HTR-8/SVneo (cell line): ENCODE measurements at regions not wholly inside any gene's neighbourhood (a gene's known extent, or its start where the extent isn't known, plus 50 kb on each side); places are given as distances from the start of the nearest gene placed in this dataset.
"Not testable (repeated sequence)": the region's sequence is repeated elsewhere in the genome, so short reads cannot be mapped to it uniquely, and the experiment has no call there.

ENCODE experiments used
- DNase-seq: peaks from one replicate; pipeline ENCODE4 v3.0.0; 2011; ENCODE audit warnings: low spot score, mixed read lengths; ENCODE audit not compliant: insufficient read length
- FAIRE-seq: peaks from 2 replicates; lab custom pipeline; 2011; peaks lifted over from hg19 to GRCh38; lab: Jason Lieb, UNC

DNA sequence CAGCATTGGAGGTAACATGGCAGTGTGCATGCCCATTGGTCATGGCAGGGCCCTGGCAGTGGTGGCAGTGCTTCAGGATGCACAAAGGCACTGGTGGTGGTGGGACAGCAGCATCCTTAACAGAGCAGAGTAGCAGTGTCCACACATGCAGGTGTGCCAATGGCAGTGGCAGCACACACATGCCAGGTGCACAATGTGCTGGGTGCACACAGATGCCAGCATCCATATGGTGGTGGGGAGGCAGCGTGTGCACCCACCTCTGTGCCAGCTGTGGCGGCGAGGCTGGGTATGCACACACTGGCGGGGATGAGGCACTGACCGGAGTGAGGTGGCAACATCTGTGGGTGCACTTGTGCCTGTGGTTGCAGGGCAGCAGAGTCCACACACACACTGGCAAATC, 150.6 kb downstream of the SI start:
- DNase-seq, result no peak
- peak; percentile 90 for FAIRE-seq

DNA sequence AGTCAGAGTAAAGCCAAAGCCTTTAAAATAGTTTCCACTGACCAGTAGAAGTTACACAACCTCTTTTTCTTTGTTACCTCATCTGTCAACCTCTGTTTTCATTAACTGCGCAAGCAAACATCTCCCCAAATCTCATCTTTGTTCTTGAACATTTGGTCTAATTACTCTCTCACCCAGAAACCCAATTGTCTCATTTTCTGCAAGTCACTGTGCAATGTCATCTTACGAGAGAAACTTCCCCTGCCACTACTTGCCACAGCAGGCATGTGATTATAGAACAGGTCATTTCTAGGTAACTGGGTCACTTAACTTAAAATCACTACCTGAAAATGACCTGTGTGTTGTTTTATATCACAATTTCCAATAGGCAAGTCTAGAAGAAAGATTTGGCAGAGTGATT, 159.4 kb downstream of the SI start:
- no peak for DNase-seq
- no peak for FAIRE-seq

DNA sequence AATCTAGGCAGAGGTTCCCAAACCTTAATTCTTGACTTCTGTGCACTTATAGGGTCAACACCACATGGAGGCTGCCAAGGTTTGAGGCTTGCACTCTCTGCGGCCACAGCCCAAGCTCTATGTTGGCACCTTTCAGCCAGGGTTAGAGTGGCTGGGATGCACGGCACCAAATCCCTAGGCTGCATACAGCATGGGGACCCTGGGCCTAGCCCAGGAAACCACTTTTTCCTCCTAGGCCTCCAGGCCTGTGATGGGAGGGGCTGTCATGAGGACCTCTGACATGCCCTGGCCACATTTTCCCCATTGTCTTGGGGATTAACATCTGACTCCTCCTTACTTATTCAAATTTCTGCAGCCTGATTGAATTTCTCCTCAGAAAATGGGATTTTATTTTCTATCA, 165.4 kb downstream of the SI start:
- FAIRE-seq (no peak), DNase-seq (no peak)

DNA sequence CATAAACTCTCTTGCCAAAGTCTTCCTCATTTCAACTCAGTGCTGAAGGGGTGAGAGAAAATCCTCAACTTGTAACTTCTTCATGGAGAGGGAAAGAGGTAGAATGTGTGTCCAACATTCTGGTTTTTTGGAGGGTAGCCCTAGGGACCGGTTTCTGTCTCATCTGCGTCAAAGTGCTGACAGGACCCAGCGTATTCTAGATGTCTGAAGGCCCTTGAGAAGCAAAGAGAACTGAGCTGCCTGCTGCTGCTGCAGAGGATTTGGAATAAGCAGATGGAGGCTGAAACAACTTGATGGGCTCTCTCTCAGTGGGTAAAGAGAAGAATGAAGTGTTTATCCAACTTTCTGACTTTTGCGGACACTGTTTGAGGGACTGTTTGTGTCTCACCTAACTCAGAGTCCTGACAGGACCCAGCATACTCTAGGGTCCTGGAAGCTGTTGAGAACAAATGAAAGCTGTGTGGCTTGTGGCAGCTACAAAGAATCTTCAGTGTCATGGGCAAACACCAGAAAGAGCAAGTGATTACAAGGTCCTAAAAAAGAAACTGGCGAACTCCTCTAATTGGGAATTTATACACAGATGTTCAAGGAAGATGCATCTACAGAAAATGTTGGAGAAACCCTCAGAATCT, 174.4 kb downstream of the SI start:
- DNase-seq (no peak), FAIRE-seq (no peak)

DNA sequence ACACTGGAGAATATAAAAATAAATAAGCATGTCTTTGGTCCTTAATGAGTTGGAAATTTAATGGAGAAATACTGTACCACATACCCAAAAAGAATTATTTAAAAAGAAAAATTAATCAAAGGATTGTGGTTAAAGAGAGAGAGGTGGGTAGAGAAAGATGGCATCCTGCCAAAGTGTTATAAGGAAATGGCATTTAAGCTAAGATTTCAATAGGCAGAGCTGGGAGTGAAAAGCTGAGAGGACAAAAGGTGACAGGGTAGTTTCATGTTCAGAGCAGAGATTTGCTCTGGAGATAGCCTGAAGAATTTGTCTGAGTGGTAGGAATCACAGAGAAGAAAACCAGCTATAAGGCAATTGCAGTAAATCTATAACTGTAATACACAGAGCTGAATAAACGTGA, 181.0 kb downstream of the SI start:
- DNase-seq (no peak), FAIRE-seq (no peak)

DNA sequence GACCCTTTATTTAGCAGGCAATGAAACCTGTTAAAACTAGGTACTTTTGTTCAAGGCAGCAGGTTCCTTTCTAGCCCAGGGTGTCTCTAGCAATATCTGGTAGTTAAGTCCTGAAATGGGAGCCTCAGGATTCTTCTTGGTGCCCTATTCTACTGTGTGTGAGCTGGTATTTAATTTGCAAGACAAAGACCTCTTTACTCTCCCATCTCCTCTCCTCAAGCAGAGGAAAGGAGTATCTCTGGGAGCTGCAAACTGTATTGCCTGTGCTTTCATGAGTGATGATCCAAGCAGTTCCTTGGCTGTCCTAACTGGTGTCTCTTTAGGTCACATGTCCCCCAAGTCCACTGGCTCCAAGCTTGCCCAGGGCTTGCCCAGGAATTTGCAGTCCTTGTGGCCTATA, 188.2 kb downstream of the SI start:
- no peak for DNase-seq
- FAIRE-seq, result no peak

DNA sequence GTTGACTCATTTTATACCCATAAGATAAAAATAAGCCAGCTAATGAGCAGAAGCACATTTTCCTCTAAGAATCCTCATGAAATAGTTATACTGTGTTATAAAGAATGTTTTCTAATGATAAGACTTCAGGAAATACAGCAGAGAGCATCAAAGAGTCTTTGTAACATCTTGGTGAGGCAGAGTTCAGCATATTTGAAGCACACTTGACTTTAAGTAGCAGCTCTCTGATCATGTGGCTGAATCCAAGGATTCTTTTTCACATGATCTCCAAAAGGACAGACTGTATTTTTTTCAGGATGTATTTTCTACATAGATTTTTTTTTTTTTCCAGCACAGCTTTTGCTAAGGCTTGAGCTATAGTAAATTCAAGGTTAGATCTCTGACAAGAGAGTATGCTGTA, 195.1 kb downstream of the SI start:
- FAIRE-seq (no peak), DNase-seq (no peak)

DNA sequence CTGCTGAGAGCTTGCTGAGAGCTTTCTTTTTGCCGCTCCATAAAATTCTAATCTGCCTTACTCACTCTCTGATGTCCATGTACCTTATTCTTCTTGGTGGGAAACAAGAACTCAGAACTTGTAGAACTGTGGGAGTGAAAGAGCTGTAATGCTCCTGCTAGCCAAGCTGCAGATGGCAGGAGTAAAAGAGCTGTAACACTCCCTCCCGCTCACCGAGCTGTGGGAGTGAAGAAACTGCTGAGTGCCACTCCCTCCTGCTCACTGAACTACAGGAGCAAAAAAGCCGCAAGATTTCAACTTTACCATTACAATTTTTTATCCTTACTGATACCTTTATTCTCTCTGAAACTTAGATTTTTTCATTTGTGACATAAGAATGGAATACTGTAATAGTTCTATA, 199.1 kb downstream of the SI start:
- DNase-seq, result no peak
- no peak for FAIRE-seq

DNA sequence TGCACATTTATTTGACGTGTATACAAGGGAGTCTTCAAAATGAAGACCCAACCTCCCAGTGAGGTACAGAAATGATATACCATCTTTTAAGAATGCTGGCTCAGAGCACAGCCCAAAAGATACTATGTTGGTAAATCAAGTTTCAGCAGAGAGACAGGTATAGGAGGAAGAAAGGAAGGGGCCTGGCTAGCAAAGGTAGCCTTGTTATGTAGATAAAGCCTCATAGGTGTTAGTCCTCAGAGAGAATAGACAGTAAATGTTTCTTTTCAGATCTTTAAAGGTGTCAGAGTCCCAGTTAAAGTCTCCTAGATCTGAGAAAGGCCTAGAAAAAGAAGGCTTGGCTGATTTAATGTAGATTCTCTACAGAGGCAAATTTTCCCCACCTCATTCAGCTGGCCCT, 213.8 kb downstream of the SI start:
- FAIRE-seq (no peak), DNase-seq (no peak)

DNA sequence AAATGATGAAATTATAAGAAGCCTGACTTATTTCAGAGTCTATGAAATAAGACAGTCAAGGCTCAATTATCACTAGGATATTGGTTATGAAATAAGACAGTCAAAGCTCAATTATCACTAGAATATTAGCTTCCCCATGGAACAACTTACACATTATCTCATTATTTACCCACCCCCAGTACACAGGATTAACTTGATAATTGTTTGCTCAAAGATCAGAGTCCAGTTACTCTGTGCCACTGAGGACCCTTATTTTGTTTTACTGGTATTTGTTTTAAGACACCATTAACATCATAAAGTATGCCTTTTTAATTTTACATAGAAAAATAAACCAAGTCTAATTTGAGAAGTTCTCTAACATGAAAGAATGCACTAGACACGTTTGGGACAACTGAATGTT, 225.4 kb downstream of the SI start:
- DNase-seq, result no peak
- no peak for FAIRE-seq

DNA sequence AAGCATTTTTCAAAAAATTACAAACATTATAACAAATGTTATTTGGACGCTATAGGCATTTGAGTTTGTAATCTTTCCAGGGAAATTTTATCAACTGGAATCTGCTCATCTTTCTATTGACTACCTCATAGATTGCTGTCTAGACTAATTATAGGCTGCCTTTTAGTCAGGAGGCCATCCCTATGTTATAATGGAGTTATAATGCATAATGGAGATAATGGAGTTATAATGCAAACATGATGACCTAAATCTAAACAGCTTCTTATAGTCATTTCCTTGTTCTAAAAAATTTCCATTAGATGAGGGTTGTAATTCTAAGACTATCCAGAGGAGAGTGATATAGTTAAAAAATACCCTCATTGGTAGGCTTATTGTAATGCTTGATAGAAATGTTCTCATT, 226.4 kb downstream of the SI start:
- DNase-seq (no peak), FAIRE-seq (no peak)

DNA sequence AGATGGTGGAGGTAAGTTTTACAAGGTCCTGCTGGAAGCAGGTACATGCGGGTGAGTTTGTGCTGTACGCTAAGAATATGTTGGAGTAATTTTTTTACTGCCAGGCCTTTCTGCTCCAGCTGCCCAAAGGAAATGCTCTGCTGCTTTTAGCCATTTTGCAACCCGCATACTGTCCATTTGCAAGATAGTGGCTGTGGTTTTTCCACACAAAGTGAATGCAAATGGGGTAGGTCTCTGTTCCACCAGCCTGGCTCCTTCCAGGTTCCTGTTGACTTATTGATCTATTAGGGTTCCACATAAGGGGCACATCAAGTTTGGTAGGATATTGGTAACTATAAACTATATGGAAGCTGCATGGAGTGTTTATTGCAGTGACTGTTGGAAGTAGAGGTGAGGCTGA, 227.1 kb downstream of the SI start:
- no peak for FAIRE-seq
- no peak for DNase-seq

DNA sequence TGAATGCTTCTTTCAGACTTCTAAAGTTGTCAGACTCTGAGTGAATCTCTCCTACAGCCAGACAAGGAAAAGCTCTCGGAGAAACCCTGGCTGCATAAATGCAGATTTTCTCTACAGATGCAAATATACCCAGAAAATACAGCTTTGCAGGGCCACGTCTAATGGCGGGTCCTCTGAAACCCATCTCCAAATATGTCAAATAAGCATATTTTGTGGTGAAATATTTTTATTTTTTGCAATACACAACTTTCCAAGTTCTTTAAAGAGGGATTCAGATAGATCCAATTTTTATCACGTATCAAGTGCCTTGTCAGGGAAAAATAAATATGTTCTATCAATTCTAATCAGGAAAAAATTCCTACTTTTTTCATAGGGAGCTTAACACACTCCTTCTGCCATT, 229.4 kb downstream of the SI start:
- FAIRE-seq (no peak), DNase-seq (no peak)

DNA sequence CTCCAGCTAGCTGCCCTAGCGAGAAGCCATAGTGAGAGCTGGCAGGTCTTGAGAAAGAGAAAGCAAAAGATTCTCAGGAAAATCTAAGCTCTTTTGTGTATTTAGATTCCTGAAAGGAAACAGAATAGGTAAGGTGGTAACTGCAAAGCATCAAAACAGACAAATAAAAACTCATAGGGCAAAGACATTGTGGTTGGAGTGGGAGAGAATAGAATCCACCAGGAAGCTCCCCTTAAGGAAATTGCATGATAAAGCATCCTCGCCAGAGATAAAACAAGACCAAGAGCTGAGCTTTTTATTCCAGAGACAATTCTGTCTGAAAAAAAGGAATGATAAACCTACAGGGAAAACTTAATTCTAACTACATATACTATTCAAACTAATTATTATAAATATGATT, 232.6 kb downstream of the SI start:
- FAIRE-seq, result no peak
- no peak for DNase-seq

DNA sequence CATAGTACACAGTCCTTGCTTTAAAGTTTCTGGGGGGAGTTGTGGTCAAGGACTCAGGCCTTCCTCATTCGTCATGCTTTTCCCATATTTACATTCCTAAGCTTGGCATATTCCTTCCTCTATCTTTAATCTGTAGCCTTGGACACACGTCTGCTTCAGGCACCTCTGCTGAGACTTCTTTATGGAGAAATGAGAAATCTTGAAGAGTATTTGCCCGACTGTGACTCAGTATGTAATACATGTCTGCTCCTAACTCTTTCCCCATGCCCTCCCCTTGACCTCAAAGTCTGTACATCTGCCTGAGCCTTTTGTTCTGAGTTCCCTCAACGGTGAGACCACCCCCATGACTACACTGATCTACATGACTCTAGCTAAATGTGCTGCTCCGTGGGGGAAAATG, 246.1 kb downstream of the SI start:
- DNase-seq, result no peak
- FAIRE-seq, result no peak

DNA sequence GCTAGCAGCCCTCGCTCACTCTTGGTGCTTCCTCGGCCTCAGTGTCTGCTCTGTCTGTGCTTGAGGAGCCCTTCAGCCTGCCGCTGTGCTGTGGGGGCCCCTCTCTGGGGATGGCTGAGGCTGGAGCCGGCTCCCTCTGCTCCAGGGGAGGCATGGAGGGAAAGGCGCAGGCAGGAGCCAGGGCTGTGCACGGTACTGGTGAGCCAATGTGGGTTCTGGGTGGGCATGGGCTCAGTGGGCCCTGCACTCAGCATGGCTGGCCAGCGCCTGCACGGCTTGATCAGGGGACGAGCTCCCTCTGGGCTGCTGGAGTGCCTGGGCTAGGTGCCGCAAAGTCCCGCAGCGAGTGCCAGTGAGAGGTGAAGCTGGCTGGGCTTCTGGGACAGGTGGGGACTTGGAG, 260.0 kb downstream of the SI start:
- DNase-seq, result no peak
- FAIRE-seq, result no peak

DNA sequence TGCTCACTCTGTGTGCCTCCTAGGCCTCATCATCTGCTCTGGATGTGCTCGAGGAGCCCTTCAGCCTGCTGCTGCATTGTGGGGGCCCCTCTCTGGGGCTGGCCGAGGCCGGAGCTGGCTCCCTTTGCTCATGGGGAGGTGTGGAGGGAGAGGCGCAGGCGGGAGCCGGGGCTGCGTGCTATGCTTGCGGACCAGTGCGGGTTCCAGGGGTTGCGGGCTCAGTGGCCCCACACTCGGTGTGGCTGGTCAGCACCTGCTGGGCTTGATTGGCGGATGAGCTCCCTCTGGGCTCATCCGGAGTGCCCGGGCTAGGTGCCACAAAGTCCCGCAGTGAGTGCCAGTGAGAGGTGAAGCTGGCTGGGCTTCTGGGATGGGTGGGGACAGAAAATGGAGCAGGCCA, 264.2 kb downstream of the SI start:
- DNase-seq, result no peak

DNA sequence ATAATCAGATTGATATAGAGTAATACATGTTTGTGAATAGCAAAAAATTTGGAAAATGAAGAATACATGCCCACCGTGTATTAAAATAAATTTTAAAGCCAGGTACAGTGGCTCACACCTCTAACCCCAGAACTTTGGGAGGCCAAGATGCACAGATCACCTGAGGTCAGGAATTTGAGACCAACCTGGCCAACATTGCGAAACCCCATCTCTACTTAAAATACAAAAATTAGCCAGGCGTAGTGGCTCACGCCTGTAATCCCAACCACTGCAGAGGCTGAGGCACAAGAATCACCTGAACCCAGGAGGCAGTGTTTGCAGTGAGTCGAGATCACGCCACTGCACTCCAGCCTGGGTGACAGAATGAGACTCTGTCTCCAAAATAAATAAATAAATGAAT, 266.3 kb downstream of the SI start:
- FAIRE-seq (no peak), DNase-seq (no peak)

More for the DNA sequence above, 264.2 kb downstream of the SI start:
- FAIRE-seq, result no peak

DNA sequence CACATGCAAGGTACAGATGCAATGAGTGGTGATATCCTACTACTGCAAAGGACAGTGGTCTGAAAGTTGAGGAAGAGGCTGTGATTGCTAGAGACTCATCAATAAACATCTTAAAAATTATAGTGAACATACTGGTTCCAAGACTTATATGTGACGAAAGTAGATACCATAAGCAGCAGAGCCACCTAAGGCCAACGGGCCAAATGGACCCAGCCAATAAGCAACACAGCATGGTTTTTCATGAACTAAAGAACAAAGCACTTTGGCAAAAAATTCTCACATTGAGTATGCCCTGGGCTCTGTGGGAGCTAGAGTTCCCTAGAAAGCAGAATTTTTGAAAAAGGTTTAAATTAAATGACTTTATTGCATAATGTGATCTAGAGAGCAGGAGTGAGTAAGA, 272.1 kb downstream of the SI start:
- DNase-seq (no peak), FAIRE-seq (no peak)

DNA sequence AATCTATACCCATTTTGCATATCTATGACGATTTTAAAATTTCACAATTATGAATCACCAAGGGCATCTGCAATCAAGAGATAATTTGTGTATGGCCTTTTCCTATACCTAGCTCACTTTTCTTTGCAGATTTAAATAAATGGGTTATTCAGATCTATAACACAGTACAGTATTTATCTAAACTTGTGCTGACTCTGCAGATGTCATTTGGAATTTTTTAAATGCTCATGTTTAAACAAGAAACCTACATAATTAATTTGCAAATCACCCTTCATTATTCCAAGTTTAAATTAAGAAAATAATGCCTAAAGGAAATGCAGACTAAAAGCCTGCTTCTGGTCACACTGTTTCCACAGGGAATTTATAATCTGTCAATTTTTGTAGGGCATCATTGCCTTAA, 284.2 kb downstream of the SI start:
- DNase-seq (no peak), FAIRE-seq (no peak)

DNA sequence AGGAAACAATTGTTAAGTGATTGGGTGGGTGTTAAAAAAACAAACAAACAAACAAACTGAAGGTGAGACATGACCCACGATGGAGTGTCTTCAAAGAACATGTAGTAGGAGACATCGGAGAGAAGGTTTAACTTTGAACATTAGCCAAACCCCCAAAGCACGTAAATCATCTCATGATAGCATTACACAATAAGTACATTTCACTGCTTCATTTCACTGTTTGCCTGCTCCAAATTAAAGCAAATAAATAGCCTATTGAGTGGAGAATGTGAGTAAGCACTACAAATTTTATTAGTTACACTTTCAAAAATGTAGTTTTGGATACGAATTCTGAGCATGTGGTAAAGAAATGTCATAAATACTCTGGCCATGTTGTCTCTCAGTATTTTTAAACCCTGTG, 287.0 kb downstream of the SI start:
- FAIRE-seq (no peak), DNase-seq (no peak)

DNA sequence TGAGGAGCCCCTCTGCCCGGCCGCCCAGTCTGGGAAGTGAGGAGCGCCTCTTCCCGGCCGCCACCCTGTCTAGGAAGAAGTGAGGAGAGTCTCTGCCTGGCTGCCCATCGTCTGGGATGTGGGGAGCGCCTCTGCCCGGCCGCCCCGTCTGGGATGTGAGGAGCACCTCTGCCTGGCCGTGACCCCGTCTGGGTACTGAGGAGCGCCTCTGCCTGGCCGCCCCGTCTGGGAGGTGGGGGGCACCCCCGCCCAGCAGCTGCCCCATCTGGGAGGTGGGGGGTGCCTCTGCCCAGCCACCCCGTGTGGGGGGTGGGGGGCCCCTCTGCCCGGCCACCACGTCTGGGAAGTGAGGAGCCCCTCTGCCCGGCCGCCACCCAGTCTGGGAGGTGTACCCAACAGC, 293.9 kb downstream of the SI start:
- not testable (repeated sequence) for DNase-seq, FAIRE-seq

DNA sequence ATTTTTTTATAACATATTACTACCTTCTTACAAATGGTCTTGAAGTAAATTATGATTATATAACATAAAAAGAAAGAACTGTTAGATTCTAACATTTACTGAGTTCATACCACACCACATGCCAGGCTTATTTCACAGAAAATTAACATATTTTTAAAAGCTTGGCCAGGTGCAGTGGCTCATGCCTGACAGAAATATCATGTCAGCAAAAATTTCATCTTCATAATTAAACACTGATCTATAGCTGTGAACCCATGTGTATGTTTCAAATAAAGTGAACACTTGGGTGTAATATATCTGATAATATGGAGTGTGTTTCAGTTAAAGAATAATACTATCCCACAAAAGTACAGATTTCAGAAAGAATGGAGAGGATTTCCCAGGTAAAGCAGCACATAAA, 296.5 kb downstream of the SI start:
- DNase-seq (no peak), FAIRE-seq (no peak)
